Middle frontal gyrus (tissue), 1 donor: ENCODE measurements at regions not wholly inside any gene's neighbourhood (a gene's known extent, or its start where the extent isn't known, plus 50 kb on each side); places are given as distances from the start of the nearest gene placed in this dataset.
"Not testable (repeated sequence)": the region's sequence is repeated elsewhere in the genome, so short reads cannot be mapped to it uniquely, and the experiment has no call there.

ENCODE experiments used
- DNase-seq: peaks from one replicate; pipeline ENCODE4 v3.0.0-alpha.2; 2015; ENCODE audit warnings: low spot score; ENCODE audit errors: extremely low spot score

- DNase-seq, result no peak
Measured at GRCh38 chr3:65004306-65004705, 316.5 kb upstream of the ADAMTS9 start.

DNA sequence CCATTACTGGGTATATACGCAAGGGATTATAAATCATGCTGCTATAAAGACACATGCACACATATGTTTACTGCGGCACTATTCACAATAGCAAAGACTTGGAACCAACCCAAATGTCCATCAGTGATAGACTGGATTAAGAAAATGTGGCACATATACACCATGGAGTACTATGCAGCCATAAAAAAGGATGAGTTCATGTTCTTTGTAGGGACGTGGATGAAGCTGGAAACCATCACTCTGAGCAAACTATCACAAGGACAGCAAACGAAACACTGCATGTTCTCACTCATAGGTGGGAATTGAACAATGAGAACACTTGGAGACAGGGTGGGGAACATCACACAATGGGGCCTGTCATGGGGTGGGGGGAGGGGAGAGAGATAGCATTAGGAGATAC, 313.3 kb upstream of the ADAMTS9 start:
- DNase-seq, result not testable (repeated sequence)

DNA sequence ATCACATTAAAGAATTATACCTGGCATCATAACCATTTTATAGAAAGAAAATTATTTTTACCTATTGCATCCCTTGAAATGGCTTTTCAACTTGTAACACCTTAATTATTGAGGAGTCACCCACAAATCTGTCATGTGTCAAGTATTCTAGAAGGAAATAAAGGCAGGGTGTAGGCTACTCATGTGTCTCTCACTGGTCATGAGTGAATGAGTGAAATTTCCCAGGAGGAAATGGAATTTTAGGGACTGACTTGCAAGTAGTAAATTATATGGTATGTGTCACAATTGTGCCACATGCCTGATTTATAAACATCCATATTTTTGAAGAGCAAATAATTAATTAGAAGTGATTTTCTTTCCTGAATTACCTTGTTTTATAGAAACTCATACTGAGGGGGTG, 310.5 kb upstream of the ADAMTS9 start:
- DNase-seq, result no peak

- no peak for DNase-seq
Measured at GRCh38 chr3:64995857-64996551, 308.2 kb upstream of the ADAMTS9 start.

DNA sequence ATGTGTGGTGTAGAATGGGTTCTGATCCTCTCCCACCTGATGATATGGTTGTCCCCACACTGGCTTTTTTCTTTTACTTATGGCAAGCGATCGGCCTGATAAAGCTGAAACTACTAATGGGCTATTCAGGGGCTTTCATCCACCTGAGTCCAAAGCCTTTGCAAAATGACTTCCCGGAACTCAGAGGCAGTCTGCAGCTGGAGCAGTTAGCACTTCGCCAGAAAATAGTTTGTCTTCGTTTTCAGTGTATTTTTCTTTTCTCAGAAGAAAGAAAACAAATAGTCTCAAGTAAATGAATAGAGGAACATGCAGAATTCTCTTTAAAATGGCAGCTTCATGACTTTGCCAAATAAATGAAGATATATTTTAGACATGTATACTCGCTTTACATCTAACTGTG, 306.0 kb upstream of the ADAMTS9 start:
- DNase-seq, result no peak

DNA sequence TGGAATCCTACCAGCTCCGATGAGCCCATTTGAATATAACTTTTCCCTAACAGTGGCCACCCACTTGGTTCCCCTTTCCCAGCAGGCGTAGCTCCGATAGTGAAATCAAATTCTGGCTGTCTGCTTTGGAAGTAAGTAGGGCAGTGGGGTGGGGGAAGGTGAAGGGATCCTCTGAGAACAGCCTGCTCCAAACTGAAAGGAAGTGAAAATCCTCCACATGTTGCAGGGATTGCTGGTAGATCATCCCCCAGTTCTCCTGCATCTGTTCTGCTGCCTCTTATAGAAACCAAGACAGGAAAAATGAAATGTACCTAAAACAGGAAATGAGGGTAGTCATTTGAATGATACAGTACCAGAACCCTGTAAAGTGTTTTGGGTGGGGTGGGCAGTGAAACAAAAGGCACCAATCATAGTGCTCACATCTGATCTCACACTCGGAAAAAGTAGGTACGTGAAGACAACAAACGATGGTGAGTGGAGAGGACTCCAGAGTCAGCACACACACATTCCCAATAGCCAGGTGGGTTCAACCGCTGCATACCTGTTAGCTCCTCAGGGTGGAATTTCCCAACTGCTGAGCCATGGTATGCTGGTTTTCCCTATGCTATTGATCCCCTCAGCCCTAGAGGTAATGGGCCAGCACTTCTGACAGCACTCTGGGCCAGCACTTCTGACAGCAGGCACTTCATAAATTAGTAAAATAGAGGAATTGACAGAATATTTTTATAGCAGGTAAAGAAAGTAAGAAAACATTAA, 304.9 kb upstream of the ADAMTS9 start:
- no peak for DNase-seq

GRCh38 chr3:64988188-64988587, 300.4 kb upstream of the ADAMTS9 start:
- DNase-seq, result no peak

DNA sequence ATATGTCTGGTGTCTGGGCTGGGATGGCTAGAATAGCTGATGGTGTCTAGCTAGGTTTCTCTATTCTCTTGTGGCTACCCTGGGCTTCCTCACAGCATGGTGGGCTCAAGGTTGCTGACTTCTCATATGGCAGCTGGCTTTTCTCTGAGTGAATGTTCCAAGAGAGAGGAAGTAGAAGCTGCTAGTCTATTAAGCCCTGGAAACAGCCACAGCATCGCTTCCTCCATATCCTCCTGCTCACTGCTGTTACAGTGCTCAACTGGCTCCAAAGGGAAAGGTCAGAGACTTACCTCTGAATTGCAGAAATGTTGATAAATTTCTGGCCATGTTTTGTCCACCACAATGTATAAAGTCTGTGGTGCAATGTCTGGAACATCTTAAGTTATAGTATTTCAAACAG, 299.9 kb upstream of the ADAMTS9 start:
- DNase-seq, result no peak

- DNase-seq, result no peak
Measured at GRCh38 chr3:64985072-64985471, 297.3 kb upstream of the ADAMTS9 start.

- no peak for DNase-seq
Measured at GRCh38 chr3:64983583-64984359, 296.0 kb upstream of the ADAMTS9 start.

DNA sequence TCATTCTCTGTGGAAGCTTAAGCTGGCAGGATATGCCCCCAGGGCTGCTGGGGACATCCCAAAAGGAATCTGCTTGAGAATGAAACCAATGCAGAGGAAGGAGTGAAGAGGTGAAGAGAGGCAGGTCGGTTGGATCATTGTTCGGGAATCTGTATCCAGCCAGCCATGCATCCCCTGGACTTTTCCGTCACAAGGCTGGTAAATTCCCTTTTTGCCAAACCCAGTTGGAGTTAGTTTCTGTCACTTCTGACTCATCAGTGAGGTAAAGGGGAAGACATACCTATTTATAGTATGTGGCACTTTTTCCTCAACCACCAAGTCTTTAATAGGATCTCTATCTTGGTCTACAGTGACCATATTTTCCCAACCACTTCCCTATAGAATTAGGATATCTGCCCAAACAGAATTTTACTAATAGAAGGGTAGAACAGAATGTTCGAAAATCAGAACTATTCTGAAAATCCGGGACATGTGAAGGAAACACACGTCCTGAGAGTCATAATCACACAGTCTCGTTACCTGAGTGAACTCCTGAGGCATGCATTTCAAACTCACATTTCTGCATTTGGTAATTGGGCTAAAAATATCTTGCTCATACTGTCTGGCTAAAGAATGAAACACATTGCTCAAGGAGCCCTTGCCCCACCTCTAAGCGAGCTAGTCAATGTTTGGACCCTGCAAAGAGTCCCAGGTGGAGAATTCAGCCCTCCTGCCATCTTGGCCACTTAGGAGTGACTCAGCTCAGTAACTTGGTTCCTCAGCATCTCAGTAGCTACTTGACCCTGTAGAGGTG, 289.7 kb upstream of the ADAMTS9 start:
- no peak for DNase-seq

DNA sequence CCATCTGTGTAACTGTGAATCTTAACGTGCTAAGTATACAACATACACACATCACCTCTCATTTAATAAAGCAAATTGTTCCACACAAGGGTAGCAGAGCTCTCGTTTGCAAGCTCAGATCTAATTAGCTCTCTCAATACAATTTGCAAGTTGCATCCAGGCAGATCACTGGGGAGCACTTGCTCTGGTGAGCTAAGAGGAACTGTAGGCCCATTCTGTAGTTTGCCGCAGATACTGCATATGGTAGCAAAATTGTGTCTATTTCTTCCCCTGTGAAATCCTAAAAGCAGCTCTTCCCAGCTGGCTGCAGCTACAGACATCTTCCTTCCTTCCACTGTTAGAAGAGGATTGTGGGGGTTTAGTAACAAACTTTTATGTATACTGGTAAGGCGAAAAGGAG, 288.7 kb upstream of the ADAMTS9 start:
- DNase-seq, result no peak

DNA sequence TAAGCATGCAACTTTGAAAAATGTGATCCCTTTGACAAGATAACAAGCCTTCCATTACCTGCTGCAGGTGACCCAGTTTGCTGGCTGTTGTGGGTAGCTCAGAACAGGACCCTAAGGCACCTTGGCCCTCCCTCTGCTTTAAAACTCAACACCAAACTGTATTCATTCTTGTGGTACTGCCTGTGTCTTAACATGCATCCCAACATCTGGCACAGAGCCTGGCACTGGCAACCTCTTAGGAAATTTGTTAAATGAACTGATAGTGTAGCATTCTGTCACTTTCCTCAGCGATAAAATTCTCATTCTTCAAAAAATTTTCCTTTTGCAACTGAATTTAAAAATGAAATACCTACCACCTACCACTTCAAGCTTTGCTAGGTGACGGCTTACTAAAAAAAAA, 287.3 kb upstream of the ADAMTS9 start:
- DNase-seq, result no peak

- no peak for DNase-seq
Measured at GRCh38 chr3:64974401-64974800, 286.6 kb upstream of the ADAMTS9 start.

DNA sequence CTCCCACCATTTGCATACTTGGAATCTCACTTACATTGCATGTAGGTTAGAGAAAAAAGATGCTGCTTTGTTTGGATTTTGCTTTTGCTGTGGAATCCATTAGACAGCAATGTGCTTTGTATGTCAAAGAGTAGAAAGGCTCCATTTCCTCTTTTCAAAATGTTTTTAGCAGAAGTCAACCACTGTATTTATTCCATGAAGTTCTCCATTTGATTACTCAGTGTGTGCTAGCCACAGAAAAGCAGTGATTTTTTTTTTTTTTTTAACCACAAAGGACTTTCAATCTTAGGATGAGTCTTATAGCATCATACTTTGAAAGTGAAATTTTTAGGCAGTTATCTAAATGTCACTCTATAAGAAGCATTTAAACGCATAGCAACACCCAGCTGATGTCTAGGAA, 285.0 kb upstream of the ADAMTS9 start:
- no peak for DNase-seq

GRCh38 chr3:64971602-64972001, 283.8 kb upstream of the ADAMTS9 start:
- DNase-seq, result no peak

DNA sequence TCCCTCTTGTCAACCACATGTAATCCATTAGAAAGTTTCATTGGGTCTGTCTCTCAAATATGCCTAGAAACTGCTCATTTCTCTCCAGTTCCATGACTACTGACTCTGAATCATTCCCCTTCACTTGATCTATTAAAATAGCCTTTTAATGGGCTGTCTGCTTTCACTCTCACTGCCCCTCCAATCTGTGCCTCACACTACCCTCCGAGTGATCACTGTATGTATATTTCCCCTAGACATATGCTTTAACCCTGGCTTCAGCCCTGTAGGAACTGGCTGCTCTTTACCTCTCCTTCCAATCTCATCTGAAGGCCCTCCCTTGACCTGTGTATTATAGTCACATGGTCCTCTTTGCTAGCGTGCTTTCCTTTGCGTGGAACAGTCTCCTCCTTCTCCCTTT, 282.8 kb upstream of the ADAMTS9 start:
- no peak for DNase-seq

DNA sequence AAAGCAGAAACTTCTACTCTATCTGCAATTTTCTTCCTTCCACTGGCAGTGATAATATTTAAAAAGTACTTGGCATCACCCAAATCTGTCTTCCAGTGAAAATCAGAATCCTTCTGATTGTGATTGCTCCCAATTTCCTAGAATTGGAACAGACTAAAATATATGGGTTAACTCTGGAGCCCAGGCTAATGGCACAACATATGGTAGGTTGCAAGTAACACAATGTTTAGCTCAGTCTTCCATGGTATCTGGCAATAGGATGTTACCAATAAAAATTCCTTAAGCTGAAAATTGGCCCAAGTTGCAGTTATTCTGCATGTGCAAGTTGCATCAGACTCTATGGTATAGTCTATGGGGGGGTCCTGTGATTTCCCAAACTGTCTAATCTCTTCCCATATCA, 273.5 kb upstream of the ADAMTS9 start:
- no peak for DNase-seq

GRCh38 chr3:64958199-64958843, 270.5 kb upstream of the ADAMTS9 start:
- DNase-seq, result no peak

GRCh38 chr3:64957408-64958198, 269.8 kb upstream of the ADAMTS9 start:
- DNase-seq, result no peak
